ENCODE measurements at regions not wholly inside any gene's neighbourhood (a gene's known extent, or its start where the extent isn't known, plus 50 kb on each side); places are given as distances from the start of the nearest gene placed in this dataset.

DNA sequence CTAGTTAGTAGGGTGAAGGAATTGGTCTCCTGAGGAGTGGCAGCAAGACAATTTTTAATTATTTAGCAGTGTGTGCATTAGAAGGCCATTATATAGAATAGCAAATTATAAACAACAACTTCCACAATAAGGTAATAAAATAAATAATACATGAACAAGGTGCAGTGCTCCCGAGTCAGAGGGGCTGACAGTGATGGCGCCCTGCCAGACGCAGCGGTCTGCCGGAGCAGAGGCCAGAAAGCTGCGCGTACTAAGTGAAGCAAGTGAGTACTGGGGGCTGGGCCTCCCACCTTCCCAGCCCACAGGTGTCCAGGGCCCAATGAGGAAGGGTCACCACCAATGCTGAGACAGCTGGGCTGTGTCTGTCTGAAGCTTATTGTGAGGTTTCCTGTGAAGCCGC is 72.0 kb upstream of the VRK1 start:
- no peak for TF ChIP-seq CTCF (IDR thresholded peaks at IDR 0.05; ENCODE audit: low read depth, low read length, poor library complexity, severe bottlenecking)
- no peak for TF ChIP-seq EZH2phosphoT487 (IDR thresholded peaks at IDR 0.05; ENCODE audit: borderline replicate concordance, low read length)
